WTC11 (cell line): ENCODE measurements at regions not wholly inside any gene's neighbourhood (a gene's known extent, or its start where the extent isn't known, plus 50 kb on each side); places are given as distances from the start of the nearest gene placed in this dataset.

Source experiments
- ATAC-seq: fragments of 200-7000 bp; cut with Tn5 transposase; 2 replicates; pipeline ENCODE4 v1.10.0; 2021; ENCODE audit warnings: mild to moderate bottlenecking, moderate library complexity
- CTCF ChIA-PET: fragments of 300-600 bp; sonication (Branson Sonifier 250); formaldehyde crosslinking; loops from one replicate; lab custom pipeline; 2021; ENCODE audit warnings: antibody characterized with exemption; lab: Charles Lee
- POLR2A ChIA-PET: fragments of 350-600 bp; sonication (Branson Sonifier 250); formaldehyde crosslinking; loops from one replicate; lab custom pipeline; 2021; ENCODE audit warnings: antibody characterized with exemption; lab: Charles Lee
- DNase-seq: peaks from one replicate; pipeline ENCODE4 v3.0.0; 2021; ENCODE audit warnings: low spot score
- H3K27ac Mint-ChIP-seq: 2 replicates; pipeline ENCODE4 v1.8.0; 2021; ENCODE audit warnings: mixed read lengths
- H3K27me3 Mint-ChIP-seq: 2 replicates; pipeline ENCODE4 v1.8.0; 2021; ENCODE audit warnings: low read depth, mild to moderate bottlenecking, moderate library complexity, mixed read lengths
- H3K36me3 Mint-ChIP-seq: 2 replicates; pipeline ENCODE4 v1.8.0; 2021; ENCODE audit warnings: mixed read lengths
- H3K4me1 Mint-ChIP-seq: 2 replicates; pipeline ENCODE4 v1.8.0; 2022; ENCODE audit warnings: mixed read lengths
- H3K4me3 Mint-ChIP-seq: 2 replicates; pipeline ENCODE4 v1.8.0; 2021; ENCODE audit warnings: mild to moderate bottlenecking, moderate library complexity, mixed read lengths
- H3K9me3 Mint-ChIP-seq: 2 replicates; pipeline ENCODE4 v1.8.0; 2021; ENCODE audit warnings: mixed read lengths
- FOXP1 ChIP-seq: sonication (generic); formaldehyde crosslinking; IDR thresholded peaks from 2 replicates; pipeline ENCODE4 v1.8.0; 2022; ENCODE audit warnings: missing genetic modification reagents, mild to moderate bottlenecking, moderate library complexity, borderline replicate concordance
- IRF2 ChIP-seq: sonication (generic); formaldehyde crosslinking; IDR thresholded peaks from 2 replicates; pipeline ENCODE4 v1.8.0; 2022; ENCODE audit warnings: low read depth, missing genetic modification reagents, borderline replicate concordance
- MXD4 ChIP-seq: fragments of 250-450 bp; sonication (Bioruptor Pico); IDR thresholded peaks from 2 replicates; pipeline ENCODE4 v1.8.0; 2021; ENCODE audit warnings: mild to moderate bottlenecking, moderate library complexity, borderline replicate concordance
- NFE2L1 ChIP-seq: sonication (generic); formaldehyde crosslinking; IDR thresholded peaks from 2 replicates; pipeline ENCODE4 v1.8.1; 2023; ENCODE audit warnings: missing genetic modification reagents
- OVOL2 ChIP-seq: fragments of 250-450 bp; sonication (Bioruptor Pico); IDR thresholded peaks from 2 replicates; pipeline ENCODE4 v1.9.0; 2021; ENCODE audit warnings: mild to moderate bottlenecking, borderline replicate concordance
- PRRX2 ChIP-seq: fragments of 250-450 bp; sonication (Bioruptor Pico); IDR thresholded peaks from 2 replicates; pipeline ENCODE4 v1.8.0; 2021; ENCODE audit warnings: mild to moderate bottlenecking
- SMAD3 ChIP-seq: sonication (generic); formaldehyde crosslinking; IDR thresholded peaks from 2 replicates; pipeline ENCODE4 v1.8.0; 2022; ENCODE audit warnings: missing genetic modification reagents, mild to moderate bottlenecking, borderline replicate concordance
- SP1 ChIP-seq: sonication (generic); formaldehyde crosslinking; conservative IDR thresholded peaks from 2 replicates; pipeline ENCODE4 v1.8.1; 2022; ENCODE audit warnings: missing genetic modification reagents
- TP53 ChIP-seq: sonication (generic); formaldehyde crosslinking; IDR thresholded peaks from 2 replicates; pipeline ENCODE4 v1.8.1; 2023; ENCODE audit warnings: mild to moderate bottlenecking, missing genetic modification reagents
- ZNF121 ChIP-seq: sonication (generic); formaldehyde crosslinking; IDR thresholded peaks from 2 replicates; pipeline ENCODE4 v1.8.0; 2023; ENCODE audit warnings: missing genetic modification reagents
- ZNF138 ChIP-seq: sonication (generic); formaldehyde crosslinking; conservative IDR thresholded peaks from 2 replicates; pipeline ENCODE4 v1.8.1; 2022; ENCODE audit warnings: mild to moderate bottlenecking, moderate library complexity, missing genetic modification reagents
- ZNF416 ChIP-seq: fragments of 250-450 bp; sonication (Bioruptor Pico); IDR thresholded peaks from 2 replicates; pipeline ENCODE4 v1.9.0; 2021; ENCODE audit warnings: mild to moderate bottlenecking, inconsistent platforms
- TF ChIP-seq, protein P1 (sequence below): sonication (generic); formaldehyde crosslinking; IDR thresholded peaks from 2 replicates; pipeline ENCODE4 v1.8.0; 2022; ENCODE audit warnings: missing genetic modification reagents
- TF ChIP-seq, protein P2 (sequence below): sonication (generic); formaldehyde crosslinking; IDR thresholded peaks from 2 replicates; pipeline ENCODE4 v1.8.0; 2022; ENCODE audit warnings: mild to moderate bottlenecking, missing genetic modification reagents
- TF ChIP-seq, protein P3 (sequence below): fragments of 250-450 bp; sonication (Bioruptor Pico); IDR thresholded peaks from 2 replicates; pipeline ENCODE4 v1.9.0; 2021; ENCODE audit warnings: mild to moderate bottlenecking
- TF ChIP-seq, protein P4 (sequence below): fragments of 250-450 bp; sonication (Bioruptor Pico); IDR thresholded peaks from 2 replicates; pipeline ENCODE4 v1.9.0; 2021; ENCODE audit warnings: moderate library complexity, mild to moderate bottlenecking, inconsistent platforms, borderline replicate concordance
- TF ChIP-seq, protein P5 (sequence below): sonication (generic); formaldehyde crosslinking; IDR thresholded peaks from 2 replicates; pipeline ENCODE4 v1.8.1; 2023; ENCODE audit warnings: mild to moderate bottlenecking, missing genetic modification reagents
- TF ChIP-seq, protein P6 (sequence below): sonication (generic); formaldehyde crosslinking; IDR thresholded peaks from 2 replicates; pipeline ENCODE4 v1.8.0; 2023; ENCODE audit warnings: mild to moderate bottlenecking, missing genetic modification reagents
- TF ChIP-seq, protein P7 (sequence below): sonication (generic); formaldehyde crosslinking; IDR thresholded peaks from 2 replicates; pipeline ENCODE4 v1.8.0; 2022; ENCODE audit warnings: mild to moderate bottlenecking, missing genetic modification reagents

DNA sequence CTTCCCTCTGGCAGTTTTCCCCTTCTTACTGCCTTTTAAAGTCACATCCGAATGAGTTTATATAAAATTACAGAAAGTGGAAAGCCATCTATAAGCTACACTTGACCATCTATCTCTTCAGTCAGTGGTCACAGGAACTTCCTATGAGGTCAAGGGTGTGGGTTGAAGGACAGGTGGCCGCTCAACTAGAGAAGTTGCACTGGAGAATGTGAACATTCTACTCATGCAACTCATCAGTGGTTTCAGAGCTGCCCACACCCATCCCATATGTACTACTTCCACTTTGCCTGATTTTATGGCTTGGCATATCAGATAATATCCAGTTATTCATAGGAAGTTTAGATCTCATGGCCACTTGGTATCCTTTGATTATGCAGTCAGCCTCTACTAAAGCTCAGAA is 57.4 kb upstream of the TMEM158 start (continued):
- TF ChIP-seq, protein P1, sequence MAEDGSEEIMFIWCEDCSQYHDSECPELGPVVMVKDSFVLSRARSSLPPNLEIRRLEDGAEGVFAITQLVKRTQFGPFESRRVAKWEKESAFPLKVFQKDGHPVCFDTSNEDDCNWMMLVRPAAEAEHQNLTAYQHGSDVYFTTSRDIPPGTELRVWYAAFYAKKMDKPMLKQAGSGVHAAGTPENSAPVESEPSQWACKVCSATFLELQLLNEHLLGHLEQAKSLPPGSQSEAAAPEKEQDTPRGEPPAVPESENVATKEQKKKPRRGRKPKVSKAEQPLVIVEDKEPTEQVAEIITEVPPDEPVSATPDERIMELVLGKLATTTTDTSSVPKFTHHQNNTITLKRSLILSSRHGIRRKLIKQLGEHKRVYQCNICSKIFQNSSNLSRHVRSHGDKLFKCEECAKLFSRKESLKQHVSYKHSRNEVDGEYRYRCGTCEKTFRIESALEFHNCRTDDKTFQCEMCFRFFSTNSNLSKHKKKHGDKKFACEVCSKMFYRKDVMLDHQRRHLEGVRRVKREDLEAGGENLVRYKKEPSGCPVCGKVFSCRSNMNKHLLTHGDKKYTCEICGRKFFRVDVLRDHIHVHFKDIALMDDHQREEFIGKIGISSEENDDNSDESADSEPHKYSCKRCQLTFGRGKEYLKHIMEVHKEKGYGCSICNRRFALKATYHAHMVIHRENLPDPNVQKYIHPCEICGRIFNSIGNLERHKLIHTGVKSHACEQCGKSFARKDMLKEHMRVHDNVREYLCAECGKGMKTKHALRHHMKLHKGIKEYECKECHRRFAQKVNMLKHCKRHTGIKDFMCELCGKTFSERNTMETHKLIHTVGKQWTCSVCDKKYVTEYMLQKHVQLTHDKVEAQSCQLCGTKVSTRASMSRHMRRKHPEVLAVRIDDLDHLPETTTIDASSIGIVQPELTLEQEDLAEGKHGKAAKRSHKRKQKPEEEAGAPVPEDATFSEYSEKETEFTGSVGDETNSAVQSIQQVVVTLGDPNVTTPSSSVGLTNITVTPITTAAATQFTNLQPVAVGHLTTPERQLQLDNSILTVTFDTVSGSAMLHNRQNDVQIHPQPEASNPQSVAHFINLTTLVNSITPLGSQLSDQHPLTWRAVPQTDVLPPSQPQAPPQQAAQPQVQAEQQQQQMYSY (CRISPR knock-in tag), result no peak
- TF ChIP-seq SP1 (CRISPR knock-in tag), result no peak
- TF ChIP-seq ZNF416 (CRISPR knock-in tag), result no peak
- no peak for TF ChIP-seq ZNF121 (CRISPR knock-in tag)
- TF ChIP-seq, protein P2, sequence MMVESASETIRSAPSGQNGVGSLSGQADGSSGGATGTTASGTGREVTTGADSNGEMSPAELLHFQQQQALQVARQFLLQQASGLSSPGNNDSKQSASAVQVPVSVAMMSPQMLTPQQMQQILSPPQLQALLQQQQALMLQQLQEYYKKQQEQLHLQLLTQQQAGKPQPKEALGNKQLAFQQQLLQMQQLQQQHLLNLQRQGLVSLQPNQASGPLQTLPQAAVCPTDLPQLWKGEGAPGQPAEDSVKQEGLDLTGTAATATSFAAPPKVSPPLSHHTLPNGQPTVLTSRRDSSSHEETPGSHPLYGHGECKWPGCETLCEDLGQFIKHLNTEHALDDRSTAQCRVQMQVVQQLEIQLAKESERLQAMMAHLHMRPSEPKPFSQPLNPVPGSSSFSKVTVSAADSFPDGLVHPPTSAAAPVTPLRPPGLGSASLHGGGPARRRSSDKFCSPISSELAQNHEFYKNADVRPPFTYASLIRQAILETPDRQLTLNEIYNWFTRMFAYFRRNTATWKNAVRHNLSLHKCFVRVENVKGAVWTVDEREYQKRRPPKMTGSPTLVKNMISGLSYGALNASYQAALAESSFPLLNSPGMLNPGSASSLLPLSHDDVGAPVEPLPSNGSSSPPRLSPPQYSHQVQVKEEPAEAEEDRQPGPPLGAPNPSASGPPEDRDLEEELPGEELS (CRISPR knock-in tag), result no peak
- no peak for TF ChIP-seq SMAD3
- TF ChIP-seq, protein P3, sequence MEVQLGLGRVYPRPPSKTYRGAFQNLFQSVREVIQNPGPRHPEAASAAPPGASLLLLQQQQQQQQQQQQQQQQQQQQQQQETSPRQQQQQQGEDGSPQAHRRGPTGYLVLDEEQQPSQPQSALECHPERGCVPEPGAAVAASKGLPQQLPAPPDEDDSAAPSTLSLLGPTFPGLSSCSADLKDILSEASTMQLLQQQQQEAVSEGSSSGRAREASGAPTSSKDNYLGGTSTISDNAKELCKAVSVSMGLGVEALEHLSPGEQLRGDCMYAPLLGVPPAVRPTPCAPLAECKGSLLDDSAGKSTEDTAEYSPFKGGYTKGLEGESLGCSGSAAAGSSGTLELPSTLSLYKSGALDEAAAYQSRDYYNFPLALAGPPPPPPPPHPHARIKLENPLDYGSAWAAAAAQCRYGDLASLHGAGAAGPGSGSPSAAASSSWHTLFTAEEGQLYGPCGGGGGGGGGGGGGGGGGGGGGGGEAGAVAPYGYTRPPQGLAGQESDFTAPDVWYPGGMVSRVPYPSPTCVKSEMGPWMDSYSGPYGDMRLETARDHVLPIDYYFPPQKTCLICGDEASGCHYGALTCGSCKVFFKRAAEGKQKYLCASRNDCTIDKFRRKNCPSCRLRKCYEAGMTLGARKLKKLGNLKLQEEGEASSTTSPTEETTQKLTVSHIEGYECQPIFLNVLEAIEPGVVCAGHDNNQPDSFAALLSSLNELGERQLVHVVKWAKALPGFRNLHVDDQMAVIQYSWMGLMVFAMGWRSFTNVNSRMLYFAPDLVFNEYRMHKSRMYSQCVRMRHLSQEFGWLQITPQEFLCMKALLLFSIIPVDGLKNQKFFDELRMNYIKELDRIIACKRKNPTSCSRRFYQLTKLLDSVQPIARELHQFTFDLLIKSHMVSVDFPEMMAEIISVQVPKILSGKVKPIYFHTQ (CRISPR knock-in tag), result no peak

DNA sequence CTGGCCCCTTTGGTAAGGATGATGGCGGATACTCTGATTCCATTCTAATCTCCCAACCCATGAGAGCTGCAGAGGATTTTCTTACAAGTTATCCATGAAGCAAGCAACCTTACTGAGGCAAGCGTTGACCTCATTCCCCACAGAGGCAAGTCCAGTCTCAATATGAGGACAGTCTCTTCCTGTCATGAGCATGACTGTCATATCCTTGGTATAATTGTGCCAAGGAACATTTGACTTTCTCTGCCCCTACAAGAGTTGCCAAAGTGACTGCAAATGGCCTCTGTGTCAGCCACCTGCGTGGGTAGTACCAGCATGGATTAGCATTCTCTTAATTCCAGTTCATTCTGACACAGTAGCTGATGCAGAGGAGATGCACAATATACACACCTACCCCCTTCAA is 71.2 kb upstream of the TMEM158 start:
- no peak for ATAC-seq
- ChIA-PET POLR2A (interaction anchor here (0.6 kb wide), 1 partner anchor 1078 kb away, joined by 3 read pairs; no protein-coding TSS in a partner anchor), CTCF (no interaction called here)
- peaks cover 15% of the 10 kb centered on the region for H3K4me1 Mint-ChIP-seq
- no peak for DNase-seq
- peaks cover 6% of the 10 kb centered on the region; the same call in 1 of the 2 replicates for H3K27me3 Mint-ChIP-seq
- H3K27ac Mint-ChIP-seq, result no peak overlapping the region
- H3K4me3 Mint-ChIP-seq, result no peak overlapping the region
- H3K9me3 Mint-ChIP-seq, result peaks cover 16% of the 10 kb centered on the region
- TF ChIP-seq, protein P4, sequence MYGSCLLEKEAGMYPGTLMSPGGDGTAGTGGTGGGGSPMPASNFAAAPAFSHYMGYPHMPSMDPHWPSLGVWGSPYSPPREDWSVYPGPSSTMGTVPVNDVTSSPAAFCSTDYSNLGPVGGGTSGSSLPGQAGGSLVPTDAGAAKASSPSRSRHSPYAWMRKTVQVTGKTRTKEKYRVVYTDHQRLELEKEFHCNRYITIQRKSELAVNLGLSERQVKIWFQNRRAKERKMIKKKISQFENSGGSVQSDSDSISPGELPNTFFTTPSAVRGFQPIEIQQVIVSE (CRISPR knock-in tag), result no peak
- no peak for TF ChIP-seq IRF2 (CRISPR knock-in tag)
- TF ChIP-seq ZNF121 (CRISPR knock-in tag), result no peak
- TF ChIP-seq PRRX2 (CRISPR knock-in tag), result no peak
- TF ChIP-seq MXD4 (CRISPR knock-in tag), result no peak
- no peak for TF ChIP-seq NFE2L1 (CRISPR knock-in tag)
- no peak for TF ChIP-seq ZNF138 (CRISPR knock-in tag)
- TF ChIP-seq OVOL2 (CRISPR knock-in tag), result no peak
- TF ChIP-seq, protein P5, sequence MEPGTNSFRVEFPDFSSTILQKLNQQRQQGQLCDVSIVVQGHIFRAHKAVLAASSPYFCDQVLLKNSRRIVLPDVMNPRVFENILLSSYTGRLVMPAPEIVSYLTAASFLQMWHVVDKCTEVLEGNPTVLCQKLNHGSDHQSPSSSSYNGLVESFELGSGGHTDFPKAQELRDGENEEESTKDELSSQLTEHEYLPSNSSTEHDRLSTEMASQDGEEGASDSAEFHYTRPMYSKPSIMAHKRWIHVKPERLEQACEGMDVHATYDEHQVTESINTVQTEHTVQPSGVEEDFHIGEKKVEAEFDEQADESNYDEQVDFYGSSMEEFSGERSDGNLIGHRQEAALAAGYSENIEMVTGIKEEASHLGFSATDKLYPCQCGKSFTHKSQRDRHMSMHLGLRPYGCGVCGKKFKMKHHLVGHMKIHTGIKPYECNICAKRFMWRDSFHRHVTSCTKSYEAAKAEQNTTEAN (CRISPR knock-in tag), result no peak
- no peak for TF ChIP-seq FOXP1 (CRISPR knock-in tag)
- TF ChIP-seq TP53 (CRISPR knock-in tag), result no peak
- TF ChIP-seq, protein P6, sequence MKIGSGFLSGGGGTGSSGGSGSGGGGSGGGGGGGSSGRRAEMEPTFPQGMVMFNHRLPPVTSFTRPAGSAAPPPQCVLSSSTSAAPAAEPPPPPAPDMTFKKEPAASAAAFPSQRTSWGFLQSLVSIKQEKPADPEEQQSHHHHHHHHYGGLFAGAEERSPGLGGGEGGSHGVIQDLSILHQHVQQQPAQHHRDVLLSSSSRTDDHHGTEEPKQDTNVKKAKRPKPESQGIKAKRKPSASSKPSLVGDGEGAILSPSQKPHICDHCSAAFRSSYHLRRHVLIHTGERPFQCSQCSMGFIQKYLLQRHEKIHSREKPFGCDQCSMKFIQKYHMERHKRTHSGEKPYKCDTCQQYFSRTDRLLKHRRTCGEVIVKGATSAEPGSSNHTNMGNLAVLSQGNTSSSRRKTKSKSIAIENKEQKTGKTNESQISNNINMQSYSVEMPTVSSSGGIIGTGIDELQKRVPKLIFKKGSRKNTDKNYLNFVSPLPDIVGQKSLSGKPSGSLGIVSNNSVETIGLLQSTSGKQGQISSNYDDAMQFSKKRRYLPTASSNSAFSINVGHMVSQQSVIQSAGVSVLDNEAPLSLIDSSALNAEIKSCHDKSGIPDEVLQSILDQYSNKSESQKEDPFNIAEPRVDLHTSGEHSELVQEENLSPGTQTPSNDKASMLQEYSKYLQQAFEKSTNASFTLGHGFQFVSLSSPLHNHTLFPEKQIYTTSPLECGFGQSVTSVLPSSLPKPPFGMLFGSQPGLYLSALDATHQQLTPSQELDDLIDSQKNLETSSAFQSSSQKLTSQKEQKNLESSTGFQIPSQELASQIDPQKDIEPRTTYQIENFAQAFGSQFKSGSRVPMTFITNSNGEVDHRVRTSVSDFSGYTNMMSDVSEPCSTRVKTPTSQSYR, result no peak
- TF ChIP-seq, protein P7, sequence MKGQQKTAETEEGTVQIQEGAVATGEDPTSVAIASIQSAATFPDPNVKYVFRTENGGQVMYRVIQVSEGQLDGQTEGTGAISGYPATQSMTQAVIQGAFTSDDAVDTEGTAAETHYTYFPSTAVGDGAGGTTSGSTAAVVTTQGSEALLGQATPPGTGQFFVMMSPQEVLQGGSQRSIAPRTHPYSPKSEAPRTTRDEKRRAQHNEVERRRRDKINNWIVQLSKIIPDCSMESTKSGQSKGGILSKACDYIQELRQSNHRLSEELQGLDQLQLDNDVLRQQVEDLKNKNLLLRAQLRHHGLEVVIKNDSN (CRISPR knock-in tag), result no peak
- peaks cover 15% of the 10 kb centered on the region for H3K36me3 Mint-ChIP-seq
